ENCODE measurements at regions not wholly inside any gene's neighbourhood (a gene's known extent, or its start where the extent isn't known, plus 50 kb on each side); places are given as distances from the start of the nearest gene placed in this dataset.

DNA sequence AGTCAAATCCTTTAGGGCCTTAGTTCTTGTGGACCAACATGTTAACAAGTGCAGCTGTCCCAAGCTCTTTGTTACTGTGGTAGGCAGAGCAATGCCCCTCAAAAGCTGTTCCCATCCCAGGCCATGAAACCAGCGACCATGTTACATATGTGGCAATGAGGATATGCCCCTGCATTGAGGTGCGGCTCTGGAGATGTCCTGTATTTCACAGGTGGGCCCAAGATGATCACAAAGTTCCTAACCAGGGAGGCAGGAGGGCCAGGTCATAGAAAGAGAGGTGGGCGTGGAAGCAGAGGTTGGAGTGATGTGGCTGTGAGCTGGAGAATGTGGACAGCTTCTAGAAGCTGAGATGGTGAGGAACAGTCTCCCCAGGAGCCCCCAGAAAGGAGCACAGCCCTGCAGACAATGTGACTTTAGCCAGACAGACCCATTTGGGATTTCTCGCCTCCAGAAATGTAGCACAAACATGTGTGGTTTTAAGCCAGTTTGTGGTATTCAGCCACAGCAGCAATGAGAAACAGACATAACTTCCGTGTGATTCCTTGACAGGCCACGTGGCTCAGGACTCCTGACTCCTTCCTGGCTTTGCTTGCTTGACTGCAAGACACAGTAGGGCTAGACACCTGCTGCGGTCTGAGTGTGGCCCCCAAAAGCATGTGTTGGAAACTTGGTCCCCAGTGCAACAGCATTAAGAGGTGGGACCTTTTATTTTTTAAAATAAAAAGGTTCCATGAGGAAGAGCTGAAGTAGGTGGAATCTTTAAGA is 778.3 kb downstream of the KCNJ18 start:
- TF ChIP-seq, protein P1, sequence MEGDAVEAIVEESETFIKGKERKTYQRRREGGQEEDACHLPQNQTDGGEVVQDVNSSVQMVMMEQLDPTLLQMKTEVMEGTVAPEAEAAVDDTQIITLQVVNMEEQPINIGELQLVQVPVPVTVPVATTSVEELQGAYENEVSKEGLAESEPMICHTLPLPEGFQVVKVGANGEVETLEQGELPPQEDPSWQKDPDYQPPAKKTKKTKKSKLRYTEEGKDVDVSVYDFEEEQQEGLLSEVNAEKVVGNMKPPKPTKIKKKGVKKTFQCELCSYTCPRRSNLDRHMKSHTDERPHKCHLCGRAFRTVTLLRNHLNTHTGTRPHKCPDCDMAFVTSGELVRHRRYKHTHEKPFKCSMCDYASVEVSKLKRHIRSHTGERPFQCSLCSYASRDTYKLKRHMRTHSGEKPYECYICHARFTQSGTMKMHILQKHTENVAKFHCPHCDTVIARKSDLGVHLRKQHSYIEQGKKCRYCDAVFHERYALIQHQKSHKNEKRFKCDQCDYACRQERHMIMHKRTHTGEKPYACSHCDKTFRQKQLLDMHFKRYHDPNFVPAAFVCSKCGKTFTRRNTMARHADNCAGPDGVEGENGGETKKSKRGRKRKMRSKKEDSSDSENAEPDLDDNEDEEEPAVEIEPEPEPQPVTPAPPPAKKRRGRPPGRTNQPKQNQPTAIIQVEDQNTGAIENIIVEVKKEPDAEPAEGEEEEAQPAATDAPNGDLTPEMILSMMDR (IDR thresholded peaks at IDR 0.05) = no peak
- TF ChIP-seq POLR2A (IDR thresholded peaks at IDR 0.05) = no peak

All from esophagus squamous epithelium (tissue), 4 donors.